Activated CD4-positive, alpha-beta T cell treated with anti-CD3 and anti-CD28 coated beads, Interleukin-2, amount 50 U/mL, for 16 hours (primary cell): ENCODE measurements at regions not wholly inside any gene's neighbourhood (a gene's known extent, or its start where the extent isn't known, plus 50 kb on each side); places are given as distances from the start of the nearest gene placed in this dataset.
"Not testable (repeated sequence)": the region's sequence is repeated elsewhere in the genome, so short reads cannot be mapped to it uniquely, and the experiment has no call there.

Experiments
- DNase-seq: peaks from one replicate; pipeline ENCODE4 v3.0.0-alpha.2; 2020

- DNase-seq = no peak
Observed at GRCh38 chr12:56872366-56872765, 61.8 kb downstream of the SDR9C7 start.

- DNase-seq = no peak
Observed at GRCh38 chr12:56867216-56867615, 67.0 kb downstream of the SDR9C7 start.

GRCh38 chr12:56866493-56866892 lies 67.7 kb downstream of the SDR9C7 start:
- DNase-seq = no peak

GRCh38 chr12:56864318-56864717 lies 69.9 kb downstream of the SDR9C7 start:
- no peak for DNase-seq

GRCh38 chr12:56863789-56864188 lies 70.4 kb downstream of the SDR9C7 start:
- DNase-seq = no peak

GRCh38 chr12:56862264-56862663 lies 71.9 kb downstream of the SDR9C7 start:
- DNase-seq = no peak

- DNase-seq = not testable (repeated sequence)
Observed at GRCh38 chr12:56853392-56853978, 80.7 kb downstream of the SDR9C7 start.

- DNase-seq = no peak
Observed at GRCh38 chr12:56851462-56851861, 82.7 kb downstream of the SDR9C7 start.

- DNase-seq = no peak
Observed at GRCh38 chr12:56840922-56841321, 77.8 kb downstream of the HSD17B6 start.

GRCh38 chr12:56839915-56840325 lies 76.8 kb downstream of the HSD17B6 start:
- peak; percentile 35 for DNase-seq

- DNase-seq = no peak
Observed at GRCh38 chr12:56839489-56839848, 76.3 kb downstream of the HSD17B6 start.

GRCh38 chr12:56838621-56839488 lies 75.7 kb downstream of the HSD17B6 start:
- DNase-seq = no peak
